Panc1 (cell line): ENCODE measurements at regions not wholly inside any gene's neighbourhood (a gene's known extent, or its start where the extent isn't known, plus 50 kb on each side); places are given as distances from the start of the nearest gene placed in this dataset.

Experiments
- ATAC-seq: fragments of 200-7000 bp; cut with Tn5 transposase; 2 replicates; pipeline ENCODE4 v1.9.1; 2020; ENCODE audit warnings: mild to moderate bottlenecking, moderate library complexity
- BruUV-seq: library from RNA; stranded (reverse); fragments of 400-500 nt; replicated peaks from 2 replicates; lab custom pipeline; 2021; lab: Mats Ljungman, UMichigan
- CTCF ChIA-PET: fragments of 300-600 bp; sonication (Branson Sonifier 250); formaldehyde crosslinking; loops from one replicate; lab custom pipeline; 2022; ENCODE audit warnings: antibody characterized with exemption; lab: Charles Lee
- POLR2A ChIA-PET: fragments of 300-600 bp; sonication (Branson Sonifier 250); formaldehyde crosslinking; loops from one replicate; lab custom pipeline; 2022; ENCODE audit warnings: antibody characterized with exemption; lab: Charles Lee
- DNase-seq: peaks from one replicate; pipeline ENCODE4 v3.0.0-alpha.2; 2010; ENCODE audit warnings: low read depth, low spot score
- H3K27ac ChIP-seq: 2 replicates; pipeline ENCODE4 v1.5.1; 2011; ENCODE audit warnings: mild to moderate bottlenecking, low read length, inconsistent platforms
- H3K27me3 ChIP-seq: fragments of 200-500 bp; sonication (Bioruptor generic); 2 replicates; pipeline ENCODE4 v1.6.0; 2014; ENCODE audit warnings: low read length, inconsistent platforms; ENCODE audit not compliant: control insufficient read depth, insufficient read depth
- H3K36me3 ChIP-seq: fragments of 200-500 bp; sonication (Bioruptor generic); 2 replicates; pipeline ENCODE4 v1.5.1; 2014; ENCODE audit warnings: inconsistent platforms, mild to moderate bottlenecking, low read length, moderate library complexity; ENCODE audit not compliant: control insufficient read depth, insufficient read depth
- H3K4me1 ChIP-seq: 2 replicates; pipeline ENCODE4 v1.5.1; 2011; ENCODE audit warnings: inconsistent platforms, mild to moderate bottlenecking, low read length, moderate library complexity; ENCODE audit not compliant: control insufficient read depth, insufficient read depth
- H3K4me3 ChIP-seq, 2 experiments: 2 replicates each; pipeline ENCODE4 v1.5.1; 2011 to 2012; ENCODE audit warnings: low read depth in 2 of 2, low read length in 2 of 2, mild to moderate bottlenecking in 2 of 2, inconsistent platforms in 1 of 2, moderate library complexity in 1 of 2
- H3K9me3 ChIP-seq: fragments of 200-500 bp; sonication (Bioruptor generic); 2 replicates; pipeline ENCODE4 v1.5.1; 2014; ENCODE audit warnings: low read depth, mild to moderate bottlenecking, inconsistent platforms, low read length, moderate library complexity; ENCODE audit not compliant: control insufficient read depth, insufficient read depth
- POLR2AphosphoS5 ChIP-seq: IDR thresholded peaks from 2 replicates; pipeline ENCODE4 v1.6.1; 2012; ENCODE audit warnings: mild to moderate bottlenecking, low read depth, low read length, moderate library complexity
- SIN3A ChIP-seq: IDR thresholded peaks from 2 replicates; pipeline ENCODE4 v1.6.1; 2012; ENCODE audit warnings: low read depth, mild to moderate bottlenecking, low read length, moderate library complexity, borderline replicate concordance; ENCODE audit not compliant: insufficient read depth
- TCF7L2 ChIP-seq: IDR thresholded peaks from 2 replicates; pipeline ENCODE4 v1.6.1; 2011; ENCODE audit warnings: mild to moderate bottlenecking, low read depth, low read length, inconsistent platforms
- in situ Hi-C: cut with HindIII; loops from 2 replicates; pipeline ENCODE4 v1.10.0; 2016; ENCODE audit warnings: low sequenced_read_pairs, low pct_unique_long_range_greater_than_20kb
- intact Hi-C: fragments of 100-400 bp; cut with micrococcal nuclease; formaldehyde crosslinking; loops from one replicate; pipeline ENCODE4 v1.10.0; 2022; ENCODE audit not compliant: unreplicated experiment
- TF ChIP-seq, protein P1 (sequence below), 2 experiments: IDR thresholded peaks; 2 replicates each; pipeline ENCODE4 v1.6.1; 2011 to 2012; ENCODE audit warnings: low read depth in 2 of 2, control low read depth in 1 of 2, low read length in 1 of 2, mild to moderate bottlenecking in 1 of 2, moderate library complexity in 1 of 2; ENCODE audit not compliant: insufficient read depth in 1 of 2
- TF ChIP-seq, protein P2 (sequence below): fragments of 450-650 bp; IDR thresholded peaks from 2 replicates; pipeline ENCODE4 v1.5.1; 2017; ENCODE audit warnings: mild to moderate bottlenecking

DNA sequence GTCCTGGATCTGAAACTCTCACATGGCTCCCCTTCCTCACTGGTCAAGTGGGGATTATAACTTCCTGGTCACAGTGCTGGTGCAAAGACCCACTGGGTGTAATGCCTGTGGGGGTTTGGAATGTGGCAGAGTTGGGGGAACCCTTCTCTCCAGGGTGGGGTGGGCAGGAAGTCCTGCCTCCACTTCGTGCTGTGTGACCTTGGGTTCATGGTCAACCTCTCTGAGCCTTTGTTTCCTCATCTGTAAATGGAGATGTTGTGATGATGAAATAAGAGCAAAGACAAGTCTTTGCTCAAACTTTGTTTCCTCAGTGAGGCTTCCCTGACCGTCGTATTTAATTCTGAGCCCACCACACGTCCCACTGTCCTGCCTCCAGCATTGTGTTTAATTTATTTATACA, 564.7 kb downstream of the PTPRU start:
- ATAC-seq (no peak), DNase-seq (no peak)
- Histone ChIP-seq H3K4me1 (no peaks in the 10 kb centered on the region), H3K27me3 (no peaks in the 10 kb centered on the region), H3K4me3 (no peak overlapping the region), H3K27ac (no peak overlapping the region), H3K36me3 (no peaks in the 10 kb centered on the region), H3K9me3 (no peaks in the 10 kb centered on the region)
- ChIA-PET POLR2A (no interaction called here), CTCF (no interaction called here)
- BruUV-seq: no TSS peak
- TF ChIP-seq POLR2AphosphoS5 (no peak), TCF7L2 (no peak), SIN3A (no peak)
- TF ChIP-seq, protein P1, sequence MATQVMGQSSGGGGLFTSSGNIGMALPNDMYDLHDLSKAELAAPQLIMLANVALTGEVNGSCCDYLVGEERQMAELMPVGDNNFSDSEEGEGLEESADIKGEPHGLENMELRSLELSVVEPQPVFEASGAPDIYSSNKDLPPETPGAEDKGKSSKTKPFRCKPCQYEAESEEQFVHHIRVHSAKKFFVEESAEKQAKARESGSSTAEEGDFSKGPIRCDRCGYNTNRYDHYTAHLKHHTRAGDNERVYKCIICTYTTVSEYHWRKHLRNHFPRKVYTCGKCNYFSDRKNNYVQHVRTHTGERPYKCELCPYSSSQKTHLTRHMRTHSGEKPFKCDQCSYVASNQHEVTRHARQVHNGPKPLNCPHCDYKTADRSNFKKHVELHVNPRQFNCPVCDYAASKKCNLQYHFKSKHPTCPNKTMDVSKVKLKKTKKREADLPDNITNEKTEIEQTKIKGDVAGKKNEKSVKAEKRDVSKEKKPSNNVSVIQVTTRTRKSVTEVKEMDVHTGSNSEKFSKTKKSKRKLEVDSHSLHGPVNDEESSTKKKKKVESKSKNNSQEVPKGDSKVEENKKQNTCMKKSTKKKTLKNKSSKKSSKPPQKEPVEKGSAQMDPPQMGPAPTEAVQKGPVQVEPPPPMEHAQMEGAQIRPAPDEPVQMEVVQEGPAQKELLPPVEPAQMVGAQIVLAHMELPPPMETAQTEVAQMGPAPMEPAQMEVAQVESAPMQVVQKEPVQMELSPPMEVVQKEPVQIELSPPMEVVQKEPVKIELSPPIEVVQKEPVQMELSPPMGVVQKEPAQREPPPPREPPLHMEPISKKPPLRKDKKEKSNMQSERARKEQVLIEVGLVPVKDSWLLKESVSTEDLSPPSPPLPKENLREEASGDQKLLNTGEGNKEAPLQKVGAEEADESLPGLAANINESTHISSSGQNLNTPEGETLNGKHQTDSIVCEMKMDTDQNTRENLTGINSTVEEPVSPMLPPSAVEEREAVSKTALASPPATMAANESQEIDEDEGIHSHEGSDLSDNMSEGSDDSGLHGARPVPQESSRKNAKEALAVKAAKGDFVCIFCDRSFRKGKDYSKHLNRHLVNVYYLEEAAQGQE (IDR thresholded peaks at IDR 0.05; ENCODE audit: insufficient read depth in 1 of 2, low read depth in 2 of 2, low read length in 1 of 2): no peak
- TF ChIP-seq, protein P2, sequence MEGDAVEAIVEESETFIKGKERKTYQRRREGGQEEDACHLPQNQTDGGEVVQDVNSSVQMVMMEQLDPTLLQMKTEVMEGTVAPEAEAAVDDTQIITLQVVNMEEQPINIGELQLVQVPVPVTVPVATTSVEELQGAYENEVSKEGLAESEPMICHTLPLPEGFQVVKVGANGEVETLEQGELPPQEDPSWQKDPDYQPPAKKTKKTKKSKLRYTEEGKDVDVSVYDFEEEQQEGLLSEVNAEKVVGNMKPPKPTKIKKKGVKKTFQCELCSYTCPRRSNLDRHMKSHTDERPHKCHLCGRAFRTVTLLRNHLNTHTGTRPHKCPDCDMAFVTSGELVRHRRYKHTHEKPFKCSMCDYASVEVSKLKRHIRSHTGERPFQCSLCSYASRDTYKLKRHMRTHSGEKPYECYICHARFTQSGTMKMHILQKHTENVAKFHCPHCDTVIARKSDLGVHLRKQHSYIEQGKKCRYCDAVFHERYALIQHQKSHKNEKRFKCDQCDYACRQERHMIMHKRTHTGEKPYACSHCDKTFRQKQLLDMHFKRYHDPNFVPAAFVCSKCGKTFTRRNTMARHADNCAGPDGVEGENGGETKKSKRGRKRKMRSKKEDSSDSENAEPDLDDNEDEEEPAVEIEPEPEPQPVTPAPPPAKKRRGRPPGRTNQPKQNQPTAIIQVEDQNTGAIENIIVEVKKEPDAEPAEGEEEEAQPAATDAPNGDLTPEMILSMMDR: no peak
- intact Hi-C loops (no loop called here), in situ Hi-C loops (no loop called here)

DNA sequence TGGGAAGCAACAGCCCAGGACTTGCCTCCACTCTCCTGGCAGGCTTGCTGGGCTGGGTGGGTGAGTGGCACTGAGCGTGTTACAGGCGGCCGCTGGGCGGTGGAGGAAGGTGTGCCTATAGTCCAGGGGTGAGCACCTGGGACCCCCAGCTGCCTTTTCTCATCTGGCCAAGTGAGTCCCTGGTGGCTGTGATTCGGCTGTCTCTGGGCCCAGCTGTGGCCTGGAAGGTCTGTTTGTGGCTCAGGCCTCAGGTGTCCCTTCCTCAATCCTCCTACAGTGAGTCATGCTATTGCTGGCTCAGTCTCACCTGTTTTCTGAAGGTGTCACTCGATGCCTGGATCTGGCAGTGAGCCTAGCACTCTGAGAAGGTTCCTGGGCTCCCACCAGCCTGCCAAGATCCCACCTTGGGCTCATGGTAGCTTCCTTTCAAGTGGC, 564.2 kb downstream of the PTPRU start:
- ATAC-seq (no peak), DNase-seq (no peak)
- Histone ChIP-seq H3K27me3 (no peaks in the 10 kb centered on the region), H3K9me3 (no peaks in the 10 kb centered on the region), H3K4me1 (no peaks in the 10 kb centered on the region), H3K27ac (no peak overlapping the region), H3K36me3 (no peaks in the 10 kb centered on the region), H3K4me3 (no peak overlapping the region)
- TF ChIP-seq TCF7L2 (no peak), POLR2AphosphoS5 (no peak), SIN3A (no peak)
- TF ChIP-seq, protein P1 (IDR thresholded peaks at IDR 0.05; ENCODE audit: insufficient read depth in 1 of 2, low read depth in 2 of 2, low read length in 1 of 2): no peak
- TF ChIP-seq, protein P2: no peak
- intact Hi-C loops (no loop called here), in situ Hi-C loops (no loop called here)
- POLR2A ChIA-PET: no interaction called here
- BruUV-seq: no TSS peak
- CTCF ChIA-PET: no interaction called here
